Mesenchymal stem cell (in vitro differentiated cells and primary cell): ENCODE measurements at regions not wholly inside any gene's neighbourhood (a gene's known extent, or its start where the extent isn't known, plus 50 kb on each side); places are given as distances from the start of the nearest gene placed in this dataset.
"Not testable (repeated sequence)": the region's sequence is repeated elsewhere in the genome, so short reads cannot be mapped to it uniquely, and the experiment has no call there.

Experiments used
- DNase-seq: peaks from one replicate; pipeline ENCODE4 v3.0.0-alpha.2; 2013
- H2AFZ ChIP-seq: one replicate; pipeline ENCODE4 v1.6.1; 2013; ENCODE audit warnings: low read depth, mild to moderate bottlenecking, control low read depth, inconsistent platforms, low read length, moderate library complexity
- H2AK5ac ChIP-seq: 2 replicates; pipeline ENCODE4 v1.6.1; 2013; ENCODE audit warnings: low read length, moderate library complexity, mild to moderate bottlenecking, inconsistent platforms; ENCODE audit not compliant: severe bottlenecking
- H2BK120ac ChIP-seq: one replicate; pipeline ENCODE4 v1.6.1; 2013; ENCODE audit warnings: low read depth, mild to moderate bottlenecking, inconsistent platforms, low read length, moderate library complexity
- H2BK12ac ChIP-seq, 2 experiments: one replicate each; pipeline ENCODE4 v1.6.1; 2013; ENCODE audit warnings: inconsistent platforms in 2 of 2, low read length in 2 of 2, mild to moderate bottlenecking in 2 of 2, moderate library complexity in 2 of 2, control low read depth in 1 of 2
- H2BK15ac ChIP-seq: one replicate; pipeline ENCODE4 v1.6.1; 2013; ENCODE audit warnings: mild to moderate bottlenecking, low read depth, inconsistent platforms; ENCODE audit not compliant: poor library complexity, severe bottlenecking
- H2BK5ac ChIP-seq: 2 replicates; pipeline ENCODE4 v1.6.1; 2013; ENCODE audit warnings: low read depth, mild to moderate bottlenecking, low read length, control low read depth, inconsistent platforms; ENCODE audit not compliant: poor library complexity, severe bottlenecking
- H3K14ac ChIP-seq, 2 experiments: one replicate each; pipeline ENCODE4 v1.6.1; 2013; ENCODE audit warnings: inconsistent platforms in 2 of 2, low read length in 2 of 2, control low read depth in 1 of 2, mild to moderate bottlenecking in 1 of 2, moderate library complexity in 1 of 2
- H3K18ac ChIP-seq, 2 experiments: one replicate each; pipeline ENCODE4 v1.6.1; 2013; ENCODE audit warnings: inconsistent platforms in 2 of 2, low read length in 2 of 2, control low read depth in 1 of 2, low read depth in 1 of 2, mild to moderate bottlenecking in 1 of 2
- H3K23ac ChIP-seq, 2 experiments: one replicate each; pipeline ENCODE4 v1.6.1; 2013; ENCODE audit warnings: inconsistent platforms in 2 of 2, low read length in 2 of 2, mild to moderate bottlenecking in 2 of 2, moderate library complexity in 2 of 2, control low read depth in 1 of 2
- H3K27ac ChIP-seq: 2 replicates; pipeline ENCODE4 v1.5.1; 2013; ENCODE audit warnings: mild to moderate bottlenecking, moderate library complexity, low read length, control low read depth, inconsistent platforms; ENCODE audit not compliant: poor library complexity, severe bottlenecking
- H3K27me3 ChIP-seq, 2 experiments: 2 replicates each; pipeline versions ENCODE4 v1.6.1 to v1.7.0; 2013; ENCODE audit warnings: low read length in 2 of 2, mild to moderate bottlenecking in 2 of 2, moderate library complexity in 2 of 2, control low read depth in 1 of 2, inconsistent platforms in 1 of 2; ENCODE audit not compliant: control insufficient read depth in 1 of 2, insufficient read depth in 1 of 2
- H3K36me3 ChIP-seq, 2 experiments: 2 replicates each; pipeline versions ENCODE4 v1.6.1 to v1.7.0; 2013; ENCODE audit warnings: low read length in 2 of 2, control low read depth in 1 of 2, inconsistent platforms in 1 of 2, low read depth in 1 of 2, mild to moderate bottlenecking in 1 of 2; ENCODE audit not compliant: insufficient read depth in 2 of 2, control insufficient read depth in 1 of 2
- H3K4ac ChIP-seq, 2 experiments: one replicate each; pipeline ENCODE4 v1.6.1; 2013; ENCODE audit warnings: inconsistent platforms in 2 of 2, low read length in 2 of 2, mild to moderate bottlenecking in 2 of 2, moderate library complexity in 2 of 2, control low read depth in 1 of 2, low read depth in 1 of 2
- H3K4me1 ChIP-seq: 2 replicates; pipeline ENCODE4 v1.6.1; 2013; ENCODE audit warnings: low read depth, low read length, control low read depth; ENCODE audit not compliant: control insufficient read depth, insufficient read depth
- H3K4me2 ChIP-seq: 2 replicates; pipeline ENCODE4 v1.6.1; 2013; ENCODE audit warnings: low read length, mild to moderate bottlenecking, inconsistent platforms; ENCODE audit not compliant: poor library complexity, severe bottlenecking
- H3K4me3 ChIP-seq, 2 experiments: 2 replicates each; pipeline versions ENCODE4 v1.5.1 to v1.7.0; 2013; ENCODE audit warnings: low read length in 2 of 2, mild to moderate bottlenecking in 2 of 2, control low read depth in 1 of 2, low read depth in 1 of 2; ENCODE audit not compliant: insufficient read depth in 1 of 2
- H3K79me1 ChIP-seq: replicated peaks from 2 replicates; pipeline ENCODE4 v1.6.1; 2013; ENCODE audit warnings: mild to moderate bottlenecking, control low read depth, low read length, inconsistent platforms; ENCODE audit not compliant: poor library complexity, severe bottlenecking
- H3K9ac ChIP-seq: 2 replicates; pipeline ENCODE4 v1.7.0; 2013; ENCODE audit warnings: mild to moderate bottlenecking, low read length, moderate library complexity
- H3K9me3 ChIP-seq: 2 replicates; pipeline ENCODE4 v1.7.0; 2013; ENCODE audit warnings: mild to moderate bottlenecking, low read length; ENCODE audit not compliant: control insufficient read depth
- H4K8ac ChIP-seq: one replicate; pipeline ENCODE4 v1.6.1; 2013; ENCODE audit warnings: inconsistent platforms, mild to moderate bottlenecking, low read length, moderate library complexity
- H4K91ac ChIP-seq: one replicate; pipeline ENCODE4 v1.6.1; 2013; ENCODE audit warnings: mild to moderate bottlenecking, low read length, inconsistent platforms
- WGBS: methylation state at CpG from one replicate; pipeline ENCODE4 v1.1.7; 2013; ENCODE audit warnings: mixed read lengths; 5-methylcytosine and 5-hydroxymethylcytosine counted together

- Histone ChIP-seq H2BK5ac (no peak overlapping the region), H4K8ac (no peak overlapping the region), H3K18ac (no peak overlapping the region), H3K4me3 (no peak overlapping the region), H3K79me1 (no peaks in the 10 kb centered on the region), H4K91ac (no peak overlapping the region), H3K23ac (no peak overlapping the region), H2BK12ac (no peak overlapping the region), H3K27ac (no peak overlapping the region), H2AFZ (no peak overlapping the region), H3K14ac (no peak overlapping the region), H3K27me3 (no peaks in the 10 kb centered on the region), H2AK5ac (no peak overlapping the region), H3K9ac (no peak overlapping the region), H2BK120ac (no peak overlapping the region), H3K4me1 (peaks cover 1% of the 10 kb centered on the region), H2BK15ac (no peak overlapping the region), H3K9me3 (peaks cover 7% of the 10 kb centered on the region), H3K4ac (no peak overlapping the region), H3K36me3 (no peaks in the 10 kb centered on the region), H3K4me2 (no peak overlapping the region)
- no CpG with 5 or more reads among the region's 2 CpGs for WGBS
- DNase-seq: no peak
These were observed 55.9 kb upstream of the LRRK2 start for GRCh38 chr12:40168868-40169267.

- not testable (repeated sequence) for H2BK120ac ChIP-seq, H3K4ac ChIP-seq, H3K27ac ChIP-seq, H3K4me3 ChIP-seq, H3K4me1 ChIP-seq, H4K91ac ChIP-seq, H2BK12ac ChIP-seq, H3K36me3 ChIP-seq, H2AFZ ChIP-seq, H3K79me1 ChIP-seq, H3K23ac ChIP-seq, H3K9me3 ChIP-seq, H2BK15ac ChIP-seq, DNase-seq, H4K8ac ChIP-seq, H3K4me2 ChIP-seq, H3K27me3 ChIP-seq, H2BK5ac ChIP-seq, H2AK5ac ChIP-seq, H3K9ac ChIP-seq, H3K14ac ChIP-seq, H3K18ac ChIP-seq
- 87% methylated on average over 1 of the region's 3 CpGs for WGBS
These were observed 56.4 kb upstream of the LRRK2 start for GRCh38 chr12:40168419-40168818.

- Histone ChIP-seq H3K18ac (no peak overlapping the region), H2BK5ac (no peak overlapping the region), H3K4me1 (peaks cover 1% of the 10 kb centered on the region), H3K23ac (no peak overlapping the region), H3K27me3 (no peaks in the 10 kb centered on the region), H3K4me3 (no peak overlapping the region), H2BK120ac (no peak overlapping the region), H3K4me2 (no peak overlapping the region), H2BK15ac (no peak overlapping the region), H4K8ac (no peak overlapping the region), H4K91ac (no peak overlapping the region), H2AK5ac (no peak overlapping the region), H3K79me1 (no peaks in the 10 kb centered on the region), H2BK12ac (no peak overlapping the region), H3K27ac (no peak overlapping the region), H3K14ac (no peak overlapping the region), H3K9ac (no peak overlapping the region), H3K36me3 (no peaks in the 10 kb centered on the region), H3K4ac (no peak overlapping the region), H3K9me3 (peaks cover 11% of the 10 kb centered on the region), H2AFZ (no peak overlapping the region)
- DNase-seq: no peak
- WGBS: 88% methylated on average over 3 of the region's 3 CpGs
These were observed 56.8 kb upstream of the LRRK2 start for GRCh38 chr12:40168001-40168400.

- Histone ChIP-seq H3K18ac (no peak overlapping the region), H3K79me1 (no peaks in the 10 kb centered on the region), H3K27ac (no peak overlapping the region), H3K4me2 (no peak overlapping the region), H3K4me1 (peaks cover 1% of the 10 kb centered on the region), H2AFZ (no peak overlapping the region), H2BK15ac (no peak overlapping the region), H3K27me3 (no peaks in the 10 kb centered on the region), H3K36me3 (no peaks in the 10 kb centered on the region), H3K4me3 (no peak overlapping the region), H3K23ac (no peak overlapping the region), H2AK5ac (no peak overlapping the region), H3K14ac (no peak overlapping the region), H4K91ac (no peak overlapping the region), H4K8ac (no peak overlapping the region), H2BK120ac (no peak overlapping the region), H3K4ac (no peak overlapping the region), H2BK12ac (no peak overlapping the region), H3K9ac (no peak overlapping the region), H2BK5ac (no peak overlapping the region), H3K9me3 (peaks cover 13% of the 10 kb centered on the region)
- 100% methylated on average over 1 of the region's 2 CpGs for WGBS
- DNase-seq: no peak
These were observed 59.3 kb upstream of the SLC2A13 start for GRCh38 chr12:40165179-40165578.
